ENCODE measurements at regions not wholly inside any gene's neighbourhood (a gene's known extent, or its start where the extent isn't known, plus 50 kb on each side); places are given as distances from the start of the nearest gene placed in this dataset.

DNA sequence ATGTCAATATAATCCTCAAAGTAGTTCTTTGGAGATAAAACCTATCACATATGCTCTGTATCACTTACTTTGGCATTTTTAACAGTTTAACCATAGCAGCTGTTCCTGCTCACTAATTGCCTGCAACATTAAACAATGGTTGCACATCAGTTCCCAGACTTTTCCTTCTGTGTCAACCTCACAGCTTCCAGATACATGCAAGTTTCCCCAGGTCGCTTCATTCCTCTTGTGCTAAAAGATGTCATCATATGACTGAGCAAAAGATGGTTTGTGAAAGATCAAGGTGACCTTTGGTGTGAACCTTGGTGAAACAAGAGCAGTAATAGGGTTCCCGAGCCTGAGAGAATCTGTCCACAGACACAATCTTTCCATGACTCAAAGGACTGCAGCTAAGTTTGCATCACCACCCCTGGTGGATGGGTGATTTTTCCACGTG lies 500.4 kb upstream of the PAPPA start:
- TF ChIP-seq, protein P1, sequence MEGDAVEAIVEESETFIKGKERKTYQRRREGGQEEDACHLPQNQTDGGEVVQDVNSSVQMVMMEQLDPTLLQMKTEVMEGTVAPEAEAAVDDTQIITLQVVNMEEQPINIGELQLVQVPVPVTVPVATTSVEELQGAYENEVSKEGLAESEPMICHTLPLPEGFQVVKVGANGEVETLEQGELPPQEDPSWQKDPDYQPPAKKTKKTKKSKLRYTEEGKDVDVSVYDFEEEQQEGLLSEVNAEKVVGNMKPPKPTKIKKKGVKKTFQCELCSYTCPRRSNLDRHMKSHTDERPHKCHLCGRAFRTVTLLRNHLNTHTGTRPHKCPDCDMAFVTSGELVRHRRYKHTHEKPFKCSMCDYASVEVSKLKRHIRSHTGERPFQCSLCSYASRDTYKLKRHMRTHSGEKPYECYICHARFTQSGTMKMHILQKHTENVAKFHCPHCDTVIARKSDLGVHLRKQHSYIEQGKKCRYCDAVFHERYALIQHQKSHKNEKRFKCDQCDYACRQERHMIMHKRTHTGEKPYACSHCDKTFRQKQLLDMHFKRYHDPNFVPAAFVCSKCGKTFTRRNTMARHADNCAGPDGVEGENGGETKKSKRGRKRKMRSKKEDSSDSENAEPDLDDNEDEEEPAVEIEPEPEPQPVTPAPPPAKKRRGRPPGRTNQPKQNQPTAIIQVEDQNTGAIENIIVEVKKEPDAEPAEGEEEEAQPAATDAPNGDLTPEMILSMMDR (IDR thresholded peaks at IDR 0.05), result no peak
- TF ChIP-seq SIN3A (IDR thresholded peaks at IDR 0.05; ENCODE audit: borderline replicate concordance, insufficient read depth, low read depth, low read length), result no peak
- TF ChIP-seq, protein P2, sequence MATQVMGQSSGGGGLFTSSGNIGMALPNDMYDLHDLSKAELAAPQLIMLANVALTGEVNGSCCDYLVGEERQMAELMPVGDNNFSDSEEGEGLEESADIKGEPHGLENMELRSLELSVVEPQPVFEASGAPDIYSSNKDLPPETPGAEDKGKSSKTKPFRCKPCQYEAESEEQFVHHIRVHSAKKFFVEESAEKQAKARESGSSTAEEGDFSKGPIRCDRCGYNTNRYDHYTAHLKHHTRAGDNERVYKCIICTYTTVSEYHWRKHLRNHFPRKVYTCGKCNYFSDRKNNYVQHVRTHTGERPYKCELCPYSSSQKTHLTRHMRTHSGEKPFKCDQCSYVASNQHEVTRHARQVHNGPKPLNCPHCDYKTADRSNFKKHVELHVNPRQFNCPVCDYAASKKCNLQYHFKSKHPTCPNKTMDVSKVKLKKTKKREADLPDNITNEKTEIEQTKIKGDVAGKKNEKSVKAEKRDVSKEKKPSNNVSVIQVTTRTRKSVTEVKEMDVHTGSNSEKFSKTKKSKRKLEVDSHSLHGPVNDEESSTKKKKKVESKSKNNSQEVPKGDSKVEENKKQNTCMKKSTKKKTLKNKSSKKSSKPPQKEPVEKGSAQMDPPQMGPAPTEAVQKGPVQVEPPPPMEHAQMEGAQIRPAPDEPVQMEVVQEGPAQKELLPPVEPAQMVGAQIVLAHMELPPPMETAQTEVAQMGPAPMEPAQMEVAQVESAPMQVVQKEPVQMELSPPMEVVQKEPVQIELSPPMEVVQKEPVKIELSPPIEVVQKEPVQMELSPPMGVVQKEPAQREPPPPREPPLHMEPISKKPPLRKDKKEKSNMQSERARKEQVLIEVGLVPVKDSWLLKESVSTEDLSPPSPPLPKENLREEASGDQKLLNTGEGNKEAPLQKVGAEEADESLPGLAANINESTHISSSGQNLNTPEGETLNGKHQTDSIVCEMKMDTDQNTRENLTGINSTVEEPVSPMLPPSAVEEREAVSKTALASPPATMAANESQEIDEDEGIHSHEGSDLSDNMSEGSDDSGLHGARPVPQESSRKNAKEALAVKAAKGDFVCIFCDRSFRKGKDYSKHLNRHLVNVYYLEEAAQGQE (IDR thresholded peaks at IDR 0.05; ENCODE audit: insufficient read depth in 1 of 2, low read depth in 2 of 2, low read length in 1 of 2), result no peak
